Prostate gland (tissue), 2 donors: ENCODE measurements at regions not wholly inside any gene's neighbourhood (a gene's known extent, or its start where the extent isn't known, plus 50 kb on each side); places are given as distances from the start of the nearest gene placed in this dataset.

Experiments
- DNase-seq: peaks from one replicate; pipeline ENCODE4 v3.0.0-alpha.2; 2019; ENCODE audit warnings: low spot score
- H3K27ac ChIP-seq, 2 donors: fragments of 200-600 bp; sonication (generic); 2 replicates each; pipeline ENCODE4 v1.5.1; 2017 to 2019
- H3K27me3 ChIP-seq: fragments of 200-600 bp; sonication (generic); replicated peaks from 2 replicates; pipeline ENCODE4 v1.5.1; 2019; ENCODE audit not compliant: insufficient read depth
- H3K36me3 ChIP-seq, 2 donors: fragments of 200-600 bp; sonication (generic); 1 replicate in 1 of 2; 2 replicates in 1 of 2; pipeline versions ENCODE4 v1.5.1 to v1.8.1; 2017 to 2019
- H3K4me1 ChIP-seq: fragments of 200-600 bp; sonication (generic); replicated peaks from 2 replicates; pipeline ENCODE4 v1.5.1; 2019
- H3K4me3 ChIP-seq, 2 donors: fragments of 200-600 bp; sonication (generic); 2 replicates each; pipeline ENCODE4 v1.5.1; 2017 to 2019
- H3K9me3 ChIP-seq: fragments of 200-600 bp; sonication (generic); 2 replicates; pipeline ENCODE4 v1.5.1; 2017
- POLR2A ChIP-seq: fragments of 450-650 bp; IDR thresholded peaks from one replicate; pipeline ENCODE4 v1.6.1; 2016; ENCODE audit warnings: antibody characterized with exemption, mild to moderate bottlenecking
- POLR2AphosphoS5 ChIP-seq: sonication (generic); formaldehyde crosslinking; IDR thresholded peaks from one replicate; pipeline ENCODE4 v1.6.1; 2017; ENCODE audit warnings: antibody characterized with exemption
- WGBS: methylation state at CpG from one replicate; pipeline ENCODE4 v1.1.5; 2018; 5-methylcytosine and 5-hydroxymethylcytosine counted together
- intact Hi-C: fragments of 100-400 bp; cut with DNase I; formaldehyde crosslinking; loops from one replicate; pipeline ENCODE4 v1.14.2; 2022
- TF ChIP-seq, protein P1 (sequence below), 4 experiments: fragments of 200-600 bp in 2 of 4; fragments of 450-650 bp in 2 of 4; sonication (generic) in 2 of 4; IDR thresholded peaks; 1 replicate in 3 of 4; 2 replicates in 1 of 4; pipeline ENCODE4 v1.5.1; 2016 to 2019; ENCODE audit warnings: antibody characterized with exemption in 4 of 4, mild to moderate bottlenecking in 2 of 4, moderate library complexity in 2 of 4

GRCh38 chr7:19269301-19269700 is 124.1 kb upstream of the FERD3L start:
- no peak for DNase-seq
- H3K4me3 ChIP-seq, result no peak overlapping the region
- TF ChIP-seq POLR2AphosphoS5 (no peak), POLR2A (no peak)
- TF ChIP-seq, protein P1, sequence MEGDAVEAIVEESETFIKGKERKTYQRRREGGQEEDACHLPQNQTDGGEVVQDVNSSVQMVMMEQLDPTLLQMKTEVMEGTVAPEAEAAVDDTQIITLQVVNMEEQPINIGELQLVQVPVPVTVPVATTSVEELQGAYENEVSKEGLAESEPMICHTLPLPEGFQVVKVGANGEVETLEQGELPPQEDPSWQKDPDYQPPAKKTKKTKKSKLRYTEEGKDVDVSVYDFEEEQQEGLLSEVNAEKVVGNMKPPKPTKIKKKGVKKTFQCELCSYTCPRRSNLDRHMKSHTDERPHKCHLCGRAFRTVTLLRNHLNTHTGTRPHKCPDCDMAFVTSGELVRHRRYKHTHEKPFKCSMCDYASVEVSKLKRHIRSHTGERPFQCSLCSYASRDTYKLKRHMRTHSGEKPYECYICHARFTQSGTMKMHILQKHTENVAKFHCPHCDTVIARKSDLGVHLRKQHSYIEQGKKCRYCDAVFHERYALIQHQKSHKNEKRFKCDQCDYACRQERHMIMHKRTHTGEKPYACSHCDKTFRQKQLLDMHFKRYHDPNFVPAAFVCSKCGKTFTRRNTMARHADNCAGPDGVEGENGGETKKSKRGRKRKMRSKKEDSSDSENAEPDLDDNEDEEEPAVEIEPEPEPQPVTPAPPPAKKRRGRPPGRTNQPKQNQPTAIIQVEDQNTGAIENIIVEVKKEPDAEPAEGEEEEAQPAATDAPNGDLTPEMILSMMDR (IDR thresholded peaks at IDR 0.05), result no peak

DNA sequence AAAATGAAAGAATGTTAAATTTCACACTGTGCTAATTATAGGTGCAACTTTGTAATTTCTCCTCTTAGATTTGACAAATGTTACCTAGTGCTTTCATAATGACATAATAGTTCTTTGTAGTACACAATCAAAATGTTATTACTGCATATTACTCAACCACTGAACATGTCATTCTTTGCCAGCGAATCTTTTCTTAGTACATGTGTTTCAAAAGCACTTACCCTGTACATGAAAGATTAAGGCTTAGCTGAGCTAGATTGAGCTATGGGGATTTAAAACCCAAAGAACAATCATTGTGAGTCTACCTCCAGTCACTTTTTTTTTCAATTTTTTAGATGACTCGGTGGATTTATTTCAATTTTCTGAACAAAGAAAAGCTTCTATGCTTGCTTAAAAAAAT is 123.5 kb upstream of the FERD3L start:
- H3K36me3 ChIP-seq, result no peaks in the 10 kb centered on the region
- intact Hi-C loops, result loop anchor here (10.0 kb wide), 1 partner anchor 494 kb away; no protein-coding TSS in a partner anchor
- H3K9me3 ChIP-seq, result no peaks in the 10 kb centered on the region
- no peak for DNase-seq
- H3K27ac ChIP-seq, result no peak overlapping the region
- 83% methylated on average over 2 of the region's 2 CpGs for WGBS
- H3K4me3 ChIP-seq, result no peak overlapping the region
- no peaks in the 10 kb centered on the region for H3K4me1 ChIP-seq
- no peak for TF ChIP-seq POLR2A
- no peak for TF ChIP-seq POLR2AphosphoS5
- TF ChIP-seq, protein P1 (IDR thresholded peaks at IDR 0.05), result no peak
- no peaks in the 10 kb centered on the region for H3K27me3 ChIP-seq

More at GRCh38 chr7:19269301-19269700, 124.1 kb upstream of the FERD3L start:
- Histone ChIP-seq H3K27me3 (no peaks in the 10 kb centered on the region), H3K4me1 (no peaks in the 10 kb centered on the region), H3K27ac (no peak overlapping the region), H3K36me3 (no peaks in the 10 kb centered on the region), H3K9me3 (no peaks in the 10 kb centered on the region)
- intact Hi-C loops, result loop anchor here (10.0 kb wide), 1 partner anchor 494 kb away; no protein-coding TSS in a partner anchor

- Histone ChIP-seq H3K27ac (no peak overlapping the region), H3K4me3 (no peak overlapping the region), H3K4me1 (no peaks in the 10 kb centered on the region), H3K27me3 (no peaks in the 10 kb centered on the region), H3K9me3 (no peaks in the 10 kb centered on the region), H3K36me3 (no peaks in the 10 kb centered on the region)
- 81% methylated on average over 2 of the region's 2 CpGs for WGBS
- DNase-seq, result no peak
- intact Hi-C loops, result loop anchor here (10.0 kb wide), 1 partner anchor 488 kb away; no protein-coding TSS in a partner anchor
- no peak for TF ChIP-seq POLR2AphosphoS5
- TF ChIP-seq, protein P1 (IDR thresholded peaks at IDR 0.05), result no peak
- TF ChIP-seq POLR2A, result no peak
Measured at GRCh38 chr7:19262826-19263225, 117.6 kb upstream of the FERD3L start.

- no peak overlapping the region for H3K4me3 ChIP-seq
- no peak for TF ChIP-seq POLR2AphosphoS5
- no peaks in the 10 kb centered on the region for H3K9me3 ChIP-seq
- H3K27me3 ChIP-seq, result no peaks in the 10 kb centered on the region
- intact Hi-C loops, result no loop called here
- WGBS, result 57% methylated on average over 4 of the region's 4 CpGs
- no peaks in the 10 kb centered on the region for H3K4me1 ChIP-seq
- H3K36me3 ChIP-seq, result no peaks in the 10 kb centered on the region
- no peak overlapping the region for H3K27ac ChIP-seq
- DNase-seq, result no peak
Measured at GRCh38 chr7:19249281-19249680, 104.1 kb upstream of the FERD3L start.

GRCh38 chr7:19248681-19249080 is 103.5 kb upstream of the FERD3L start:
- H3K4me3 ChIP-seq, result no peak overlapping the region
- no peak overlapping the region for H3K27ac ChIP-seq
- 53% methylated on average over 2 of the region's 2 CpGs for WGBS
- no peaks in the 10 kb centered on the region for H3K36me3 ChIP-seq
- H3K27me3 ChIP-seq, result no peaks in the 10 kb centered on the region
- H3K4me1 ChIP-seq, result no peaks in the 10 kb centered on the region
- intact Hi-C loops, result no loop called here
- H3K9me3 ChIP-seq, result no peaks in the 10 kb centered on the region
- TF ChIP-seq POLR2AphosphoS5 (no peak), POLR2A (no peak)
- TF ChIP-seq, protein P1 (IDR thresholded peaks at IDR 0.05), result no peak
- DNase-seq, result no peak
